CD4-positive, alpha-beta T cell treated with Interleukin-4 for 4 hours (primary cell): ENCODE measurements at regions not wholly inside any gene's neighbourhood (a gene's known extent, or its start where the extent isn't known, plus 50 kb on each side); places are given as distances from the start of the nearest gene placed in this dataset.

Source experiments
- DNase-seq: peaks from one replicate; pipeline ENCODE4 v3.0.0-alpha.2; 2020

DNA sequence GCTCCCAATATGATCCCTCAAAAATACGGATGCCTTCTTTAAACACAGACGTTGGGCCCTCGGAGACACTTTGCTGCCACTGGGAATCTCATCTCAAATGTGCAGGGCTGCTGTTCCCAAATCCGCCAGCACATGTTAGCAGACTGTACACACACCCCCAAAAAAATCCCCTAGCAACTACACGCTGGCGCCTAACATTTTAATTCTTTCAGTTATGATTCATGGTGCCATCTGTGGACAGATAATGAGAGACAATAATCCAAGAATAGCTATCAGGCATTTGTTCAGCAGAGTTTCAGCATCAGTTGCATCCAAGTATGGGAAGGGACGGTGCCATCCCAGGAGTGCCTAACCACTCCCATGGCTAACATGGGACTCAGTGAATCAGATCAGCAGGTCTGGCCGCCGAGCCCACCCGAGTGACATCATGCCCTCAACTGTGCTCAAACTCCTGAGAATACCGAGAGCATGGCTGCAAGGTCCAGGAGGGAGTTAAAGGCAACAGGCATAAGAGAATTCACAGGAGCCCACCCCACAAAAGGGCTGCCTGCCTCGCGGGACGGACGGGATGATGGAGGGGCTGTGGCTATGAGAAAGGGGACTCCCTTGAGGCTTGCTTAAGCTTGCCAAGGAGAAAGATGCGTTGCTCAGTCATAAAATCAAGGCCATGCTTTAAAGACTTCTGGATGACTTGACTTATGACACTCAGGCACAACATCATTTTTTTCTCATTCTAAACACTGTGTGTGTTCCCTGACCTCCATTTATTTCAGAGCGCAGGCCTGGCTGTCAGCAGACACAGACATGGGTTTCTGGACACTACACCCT is 337.0 kb downstream of the SHANK2 start:
- no peak for DNase-seq

DNA sequence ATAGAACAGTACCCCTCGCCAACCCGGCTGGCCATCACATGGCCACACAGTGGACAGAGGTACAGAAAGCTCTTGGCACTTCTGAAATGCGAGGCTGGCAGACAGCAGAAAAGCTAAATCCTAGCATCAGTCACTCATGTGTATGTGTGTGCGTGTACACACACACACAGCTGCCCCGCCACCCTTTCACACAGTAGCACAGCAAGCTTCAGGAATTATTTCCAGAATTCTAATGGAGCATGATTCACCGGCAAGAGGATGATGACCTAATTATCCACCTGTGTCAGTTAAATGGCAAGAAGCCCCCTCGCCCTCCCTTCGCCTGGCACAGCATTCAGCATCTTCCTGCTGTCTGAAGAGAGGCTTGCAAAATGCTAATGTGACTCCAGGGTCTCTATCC is 336.0 kb downstream of the SHANK2 start:
- no peak for DNase-seq

DNA sequence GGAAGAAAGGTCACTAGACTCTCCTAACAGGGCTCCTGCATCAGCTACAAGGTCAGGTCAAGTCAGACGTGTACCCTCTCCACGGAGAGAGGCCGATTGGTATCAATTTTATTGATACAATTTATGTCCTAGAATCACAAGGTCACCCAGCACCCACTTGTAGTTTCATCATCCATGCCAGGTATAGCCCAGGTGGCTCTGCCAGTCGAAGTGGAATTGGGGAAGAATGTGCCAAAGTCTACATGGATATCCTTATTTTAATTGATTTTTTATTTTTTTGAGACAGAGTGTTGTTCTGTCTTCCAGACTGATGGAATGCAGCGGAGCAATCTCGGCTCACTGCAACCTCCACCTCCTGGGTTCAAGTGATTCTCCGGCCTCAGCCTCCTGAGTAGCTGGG is 334.1 kb downstream of the SHANK2 start:
- DNase-seq = no peak

DNA sequence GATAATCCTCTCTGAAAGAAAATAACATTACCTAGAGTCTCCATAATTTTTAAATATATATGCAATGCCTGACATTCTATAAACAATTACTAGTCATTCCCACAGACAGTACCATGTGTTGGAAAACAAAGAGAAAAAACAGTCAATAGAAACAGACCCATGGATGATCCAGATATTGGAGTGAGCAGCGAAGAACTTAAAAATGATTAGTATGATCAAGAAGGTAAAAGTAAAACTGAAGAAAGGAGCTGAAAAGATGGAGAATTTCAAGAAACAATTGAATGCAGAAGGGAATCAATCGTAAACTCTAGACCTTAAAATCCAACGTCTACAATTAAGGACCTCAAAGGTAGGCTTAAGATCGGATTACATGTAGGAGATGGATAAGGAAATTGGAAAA is 330.6 kb downstream of the SHANK2 start:
- DNase-seq = no peak

DNA sequence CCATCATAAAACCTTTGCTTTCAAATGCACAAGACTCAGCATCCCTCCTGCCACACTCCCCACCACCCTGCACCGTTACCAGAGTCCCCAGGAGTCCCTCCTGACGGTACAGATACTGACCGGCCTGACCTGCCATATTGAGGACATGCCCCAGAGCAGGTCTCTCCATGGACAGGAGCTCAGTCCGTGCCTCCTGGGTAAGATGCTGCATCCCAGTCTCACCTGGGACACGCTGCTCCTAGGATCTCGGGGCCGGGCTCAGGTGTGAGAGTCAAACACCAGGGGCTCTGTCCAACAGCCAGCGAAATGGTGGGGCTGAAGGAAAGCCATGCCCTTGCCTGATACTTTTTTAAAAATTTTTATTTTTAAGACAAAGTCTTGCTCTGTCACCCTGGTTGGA is 328.3 kb downstream of the SHANK2 start:
- DNase-seq = no peak

DNA sequence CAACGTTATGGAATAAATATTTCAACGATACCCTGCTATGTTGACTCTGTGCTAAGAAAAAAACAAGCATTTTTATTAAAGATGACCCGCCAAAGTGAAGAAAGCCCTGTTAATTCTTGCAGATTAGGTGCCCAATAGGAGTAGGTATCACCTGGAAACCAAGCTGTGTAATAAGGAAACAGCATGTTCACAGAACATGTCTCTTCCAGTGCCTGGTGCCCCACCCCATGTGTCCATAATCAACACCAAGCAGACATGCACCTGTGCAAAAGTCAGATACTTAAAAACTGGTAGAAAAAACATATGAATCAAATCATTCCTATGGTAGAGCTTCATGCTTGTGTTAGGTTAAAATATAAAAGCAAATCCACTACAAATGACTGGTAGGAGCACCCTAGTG is 327.1 kb downstream of the SHANK2 start:
- DNase-seq = no peak

DNA sequence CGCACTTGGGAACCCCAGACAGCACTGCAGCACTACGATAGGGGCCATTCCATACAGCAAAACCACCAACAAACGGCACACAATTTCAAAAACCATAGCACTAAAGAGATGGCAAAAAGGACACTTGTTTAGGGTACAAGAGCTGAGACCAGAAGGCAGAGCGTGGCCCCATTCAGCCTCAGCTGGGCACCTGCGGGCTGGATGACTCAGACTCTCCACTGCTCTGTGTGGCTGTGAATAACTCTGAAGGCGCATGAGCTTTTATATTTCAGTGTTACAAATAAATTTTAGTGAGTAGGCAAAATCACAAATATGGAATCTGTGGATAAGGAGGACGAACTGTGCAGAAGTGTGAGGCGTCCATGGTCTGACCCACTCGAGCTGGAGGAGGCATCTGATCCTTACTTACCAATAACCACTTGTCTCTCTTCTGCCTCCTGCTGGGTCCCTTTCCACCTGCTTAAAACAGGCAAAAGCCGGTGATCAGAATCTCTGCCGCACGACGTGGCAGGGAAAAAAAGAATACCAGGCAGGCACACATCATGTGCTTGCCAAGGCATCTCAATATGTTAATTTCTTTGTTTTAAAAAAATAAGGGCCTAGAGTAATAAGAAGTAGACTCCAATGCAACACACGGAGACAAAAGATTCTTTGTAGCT is 325.7 kb downstream of the SHANK2 start:
- DNase-seq = no peak

DNA sequence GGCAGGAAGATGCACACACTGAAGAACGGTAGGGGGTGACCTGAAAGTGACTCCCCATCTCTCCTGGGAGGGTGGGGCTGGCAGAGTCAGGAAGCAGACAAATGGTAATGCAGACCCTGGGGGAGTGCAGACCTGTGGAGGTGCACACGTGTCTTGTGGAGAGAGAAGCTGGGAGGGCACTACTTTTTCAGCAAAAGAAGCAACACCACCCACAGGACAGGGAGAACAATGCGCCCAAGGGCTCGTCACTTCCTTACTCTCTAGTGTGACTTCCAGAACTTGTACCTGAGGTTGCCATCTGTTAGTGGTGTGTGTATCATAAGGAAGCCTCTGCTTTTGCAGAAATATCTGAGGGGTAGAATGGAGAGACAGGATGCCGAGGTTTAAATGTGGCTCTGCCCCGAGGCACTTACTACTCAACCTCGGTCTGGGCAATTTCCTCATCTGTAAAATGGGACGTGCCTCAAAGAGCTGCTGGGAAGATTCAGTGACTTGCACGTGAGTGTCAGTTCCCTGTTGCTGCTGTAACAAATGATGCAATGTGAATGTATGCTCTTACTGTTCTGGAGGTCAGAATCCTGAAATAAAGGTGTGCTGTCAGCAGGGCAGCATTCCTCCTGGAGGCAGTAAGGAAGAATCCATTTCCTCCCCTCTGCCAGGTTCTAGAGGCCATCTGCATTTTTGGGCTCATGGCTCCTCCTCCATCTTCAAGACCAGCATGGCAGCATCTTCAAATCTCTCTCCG is 323.4 kb downstream of the SHANK2 start:
- no peak for DNase-seq

DNA sequence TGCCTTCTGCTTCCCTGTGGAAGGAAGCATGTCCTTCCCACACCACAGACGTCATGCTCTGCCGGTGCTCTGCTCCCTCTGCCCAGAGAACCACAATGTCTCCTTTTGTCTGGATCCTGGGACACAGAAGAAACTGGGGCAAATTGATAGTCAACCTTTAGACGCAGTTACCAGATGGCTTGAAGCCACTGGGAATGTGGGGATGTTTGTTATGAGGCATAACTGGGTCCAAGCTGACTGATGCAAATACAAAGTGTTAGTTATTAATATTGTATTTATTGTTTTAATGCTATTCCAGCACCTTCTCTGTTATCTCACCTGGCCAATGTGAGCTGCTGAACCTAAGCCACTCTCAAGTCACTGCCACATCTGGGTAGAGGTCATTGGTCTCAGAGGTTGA is 322.2 kb downstream of the SHANK2 start:
- DNase-seq = no peak

DNA sequence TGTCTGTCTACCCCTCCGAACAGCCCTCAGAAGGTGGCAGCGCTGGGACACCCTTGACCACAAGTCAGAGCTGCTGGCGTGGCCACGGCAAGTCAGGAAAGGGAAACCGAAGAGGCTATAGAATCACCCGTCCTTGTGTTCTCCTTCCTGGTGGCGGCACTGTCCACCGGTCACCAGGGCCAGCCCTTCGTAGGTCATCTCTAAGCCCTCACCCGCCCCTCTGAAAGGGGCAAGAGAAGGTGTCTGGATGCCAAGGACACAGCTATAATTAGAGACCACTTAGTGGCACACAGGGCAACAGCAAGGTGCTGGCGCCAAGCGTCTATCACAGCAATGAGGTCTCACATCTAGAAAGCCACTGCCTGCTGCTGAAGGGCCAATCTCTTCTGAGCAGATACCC is 320.9 kb downstream of the SHANK2 start:
- DNase-seq = no peak

DNA sequence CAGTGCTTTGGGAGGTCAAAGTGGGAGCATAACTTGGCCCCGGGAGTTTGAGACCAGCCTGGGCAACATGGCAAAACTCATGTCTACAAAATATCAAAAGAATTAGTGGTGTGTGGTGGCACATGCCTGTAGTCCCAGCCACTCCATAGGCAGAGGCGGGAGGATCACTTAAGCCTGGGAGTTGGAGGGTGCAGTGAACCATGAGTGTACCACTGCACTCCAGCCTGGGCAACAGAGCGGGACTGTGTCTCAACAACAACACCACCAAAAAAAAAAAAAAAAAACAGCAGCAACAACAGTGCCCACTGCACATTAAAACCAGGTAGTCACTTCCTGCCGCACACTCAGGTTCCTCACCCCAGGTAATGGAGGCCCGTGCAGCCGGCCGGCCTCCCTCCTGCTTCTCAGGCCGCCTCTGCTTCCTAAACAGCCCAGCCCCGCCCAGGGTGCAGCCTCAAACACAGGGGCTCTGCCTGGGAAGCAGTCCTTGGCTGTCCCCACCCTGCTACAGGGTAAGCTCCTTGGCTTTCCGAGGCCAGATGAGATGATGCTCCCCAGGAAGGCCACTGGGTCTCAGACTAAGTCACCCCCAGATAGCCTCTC is 318.3 kb downstream of the SHANK2 start:
- DNase-seq = no peak

DNA sequence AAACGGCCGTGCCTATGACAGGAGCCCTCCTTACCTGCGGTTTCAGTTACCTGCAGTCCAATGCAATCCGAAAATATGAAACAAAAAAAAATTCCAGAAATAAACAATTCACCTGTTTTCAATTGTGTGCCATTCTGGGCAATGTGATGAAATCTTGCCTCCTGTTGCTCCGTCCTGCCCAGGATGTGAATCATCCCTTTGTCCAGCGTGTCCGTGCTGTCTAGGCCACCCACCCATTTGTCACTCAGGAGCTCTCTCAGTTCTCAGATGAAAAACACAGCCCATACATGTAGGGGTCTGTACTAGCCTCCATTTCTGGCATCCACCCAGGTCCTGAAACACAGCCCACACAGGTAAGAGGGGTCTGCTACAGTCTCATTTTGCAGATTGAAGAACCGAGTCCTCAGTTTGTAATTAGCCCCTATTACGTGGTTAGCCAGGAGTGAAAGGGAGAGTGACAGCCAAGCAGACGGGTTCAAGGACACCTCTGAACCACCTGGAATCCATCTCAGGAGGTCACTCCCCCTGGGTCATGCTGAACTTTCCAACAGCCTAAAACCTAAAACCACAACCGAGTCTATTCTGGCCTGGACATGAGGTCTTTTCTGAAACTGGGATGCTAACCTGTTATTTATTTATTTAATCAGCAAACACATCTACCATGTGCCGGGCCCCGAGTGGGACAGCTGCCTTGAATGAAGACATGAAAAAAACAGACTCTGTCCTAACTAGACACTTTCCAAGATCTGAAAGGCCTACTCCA is 317.2 kb downstream of the SHANK2 start:
- no peak for DNase-seq

DNA sequence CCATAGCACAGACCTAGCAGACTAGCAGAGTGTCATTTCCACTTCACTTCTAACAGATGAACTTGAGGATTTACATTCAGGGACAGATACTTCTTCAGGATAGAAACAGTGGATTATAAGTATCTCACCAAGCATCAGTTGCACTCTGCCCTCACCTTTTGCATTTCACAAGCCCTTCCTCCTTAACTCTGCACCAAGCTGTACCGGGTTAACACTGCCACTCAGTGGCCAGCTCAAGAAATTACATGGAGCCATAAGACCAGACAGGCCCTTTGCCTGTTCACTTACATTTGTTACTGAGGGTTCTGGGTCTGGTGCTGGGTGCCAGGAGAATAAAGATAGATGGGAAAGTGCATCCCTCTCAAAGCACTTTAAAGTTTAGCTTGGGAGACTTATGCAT is 309.8 kb downstream of the SHANK2 start:
- no peak for DNase-seq

DNA sequence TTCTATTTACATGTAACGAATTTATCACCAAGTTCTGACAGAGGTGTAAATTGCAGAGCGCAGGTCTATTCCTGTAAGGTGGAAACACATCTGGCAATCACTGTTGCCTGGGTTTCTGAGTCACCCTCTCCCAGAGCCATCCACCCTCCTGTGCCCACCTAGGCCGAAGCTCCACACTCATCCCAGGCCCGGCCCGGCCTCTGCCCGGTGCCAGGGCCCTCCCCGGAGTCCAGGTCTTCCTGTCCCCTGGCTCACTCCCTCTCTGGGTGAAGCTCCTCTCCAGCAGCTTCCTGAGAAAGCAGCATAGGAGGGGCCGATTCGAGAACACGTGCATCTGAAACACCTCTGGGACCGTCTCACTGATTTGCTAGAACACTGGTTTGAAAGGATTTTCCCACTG is 308.2 kb downstream of the SHANK2 start:
- no peak for DNase-seq

DNA sequence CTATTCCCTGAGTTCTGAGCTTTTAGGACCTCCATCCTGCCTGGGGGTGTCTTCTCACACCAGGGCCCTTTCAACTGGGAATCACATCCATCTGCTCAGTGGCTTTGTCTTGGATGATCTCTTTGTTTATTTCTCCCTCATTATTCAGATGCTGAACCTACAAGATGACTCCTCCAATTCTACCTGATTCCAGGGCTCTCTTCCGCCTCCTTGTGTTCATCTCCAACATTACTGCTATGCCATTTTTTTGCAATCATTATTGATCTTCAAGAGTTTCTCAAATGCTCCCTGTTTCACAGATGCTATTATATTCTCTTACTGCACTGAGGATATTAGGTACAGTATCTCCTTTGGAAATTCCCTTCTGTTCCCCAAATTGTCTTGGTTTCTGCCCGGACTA is 307.7 kb downstream of the SHANK2 start:
- no peak for DNase-seq

DNA sequence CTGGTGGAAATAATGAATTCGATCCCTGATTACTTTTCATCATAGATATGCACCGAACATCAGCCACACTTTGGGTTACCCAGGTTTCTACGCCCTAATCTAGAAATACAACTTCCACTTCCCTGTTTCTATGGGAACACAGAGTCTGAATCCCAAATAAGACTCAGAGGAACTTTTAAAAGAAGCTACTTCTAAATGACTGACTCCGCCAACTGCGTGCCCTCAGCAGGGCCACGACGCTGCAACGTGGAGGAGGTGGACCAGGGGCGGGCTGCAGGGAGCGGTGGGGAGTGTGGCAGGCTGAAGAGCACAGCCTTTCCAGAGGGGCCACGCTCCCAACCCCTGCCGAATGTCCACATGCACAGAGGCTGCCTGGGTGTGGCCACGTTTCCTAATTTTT is 304.0 kb downstream of the SHANK2 start:
- DNase-seq = no peak

DNA sequence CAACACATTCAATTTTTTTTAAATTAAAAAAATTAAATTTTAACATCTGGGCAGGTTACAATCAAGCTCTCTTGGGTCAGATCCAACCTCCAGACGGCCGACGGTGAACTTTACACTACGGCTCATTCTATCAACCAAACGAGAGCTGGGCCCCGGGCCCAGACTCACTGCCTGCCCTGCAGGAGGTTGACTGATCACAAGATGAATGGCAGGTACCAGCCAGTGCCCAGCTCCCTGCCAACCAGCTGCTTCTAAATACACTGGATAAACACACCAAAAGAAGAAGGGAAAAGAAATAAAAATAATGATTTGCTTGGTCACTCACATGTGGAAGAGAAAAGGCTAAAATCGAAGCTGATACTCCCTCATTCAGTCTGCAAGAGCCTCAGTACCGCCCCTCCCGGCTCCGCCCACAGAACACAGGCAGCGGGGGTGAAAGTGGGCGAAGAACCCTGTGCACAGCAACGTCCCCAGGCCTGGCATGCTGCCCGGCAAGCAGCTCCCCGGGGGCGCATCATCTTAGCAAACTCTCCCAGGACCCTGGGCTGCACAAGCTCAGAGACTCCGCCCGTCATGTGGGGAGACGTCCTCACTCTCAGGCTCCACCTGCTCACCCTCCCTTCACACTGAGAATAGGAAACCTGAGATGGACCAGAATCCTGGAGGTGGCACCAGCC is 303.4 kb downstream of the SHANK2 start:
- DNase-seq = no peak

DNA sequence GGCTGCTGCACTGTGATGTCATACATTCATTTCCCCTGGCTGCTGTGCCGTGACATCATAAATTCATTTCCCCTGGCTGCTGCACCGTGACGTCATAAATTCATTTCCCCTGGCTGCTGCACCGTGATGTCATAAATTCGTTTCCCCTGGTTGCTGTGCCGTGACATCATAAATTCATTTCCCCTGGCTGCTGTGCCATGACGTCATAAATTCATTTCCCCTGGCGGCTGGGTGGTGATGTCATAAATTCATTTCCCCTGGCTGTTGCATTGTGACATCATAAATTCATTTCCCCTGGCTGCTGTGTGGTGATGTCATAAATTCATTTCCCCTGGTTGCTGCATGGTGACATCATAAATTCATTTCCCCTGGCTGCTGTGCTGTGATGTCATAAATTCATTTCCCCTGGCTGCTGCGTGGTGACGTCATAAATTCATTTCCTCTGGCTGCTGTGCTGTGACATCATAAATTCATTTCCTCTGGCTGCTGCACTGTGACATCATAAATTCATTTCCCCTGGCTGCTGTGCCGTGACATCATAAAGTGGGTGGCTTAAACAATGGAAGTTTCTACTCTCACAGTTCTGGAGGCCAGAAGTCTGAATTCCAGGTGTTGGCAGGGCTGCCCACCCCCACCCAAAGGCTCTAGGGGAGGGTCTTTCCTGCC is 301.1 kb downstream of the SHANK2 start:
- no peak for DNase-seq

DNA sequence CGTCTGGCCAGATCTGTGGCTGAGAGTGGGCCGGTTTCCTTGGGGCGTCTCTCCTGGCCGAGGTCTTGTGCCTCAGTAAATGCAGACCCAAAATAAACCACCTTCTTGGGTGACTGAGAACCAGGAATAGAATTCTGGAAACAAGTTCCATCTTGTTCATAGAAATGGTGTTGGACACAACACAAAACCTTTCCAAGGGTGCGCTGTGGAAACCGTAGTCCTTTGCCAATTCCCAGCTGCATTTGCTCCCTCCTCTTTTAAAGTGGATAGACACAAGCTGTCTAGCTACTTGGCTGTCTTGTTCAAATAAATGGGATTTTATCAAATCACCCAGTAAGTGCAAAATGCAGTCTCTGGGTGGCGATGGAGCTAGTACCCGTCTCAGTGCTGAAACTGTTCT is 300.2 kb downstream of the SHANK2 start:
- no peak for DNase-seq

DNA sequence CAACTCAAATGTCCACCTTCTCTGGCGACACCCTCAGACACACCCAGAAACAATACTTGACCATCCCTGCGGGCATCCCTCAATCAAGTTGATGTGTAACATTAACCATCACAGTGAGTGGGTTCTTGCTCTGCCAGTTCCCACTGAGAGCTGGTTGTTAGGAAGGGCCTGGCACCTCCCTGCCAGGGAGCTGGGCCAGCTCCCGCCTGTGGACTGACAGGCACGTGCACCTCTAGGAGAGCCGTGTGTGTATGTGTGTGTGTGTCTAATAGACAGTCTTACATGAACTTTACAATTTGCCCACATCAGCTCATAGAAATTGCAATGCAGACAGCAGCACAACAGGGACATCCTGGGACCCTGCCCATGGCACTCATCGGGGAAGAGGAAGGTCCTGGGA is 298.7 kb downstream of the SHANK2 start:
- no peak for DNase-seq

DNA sequence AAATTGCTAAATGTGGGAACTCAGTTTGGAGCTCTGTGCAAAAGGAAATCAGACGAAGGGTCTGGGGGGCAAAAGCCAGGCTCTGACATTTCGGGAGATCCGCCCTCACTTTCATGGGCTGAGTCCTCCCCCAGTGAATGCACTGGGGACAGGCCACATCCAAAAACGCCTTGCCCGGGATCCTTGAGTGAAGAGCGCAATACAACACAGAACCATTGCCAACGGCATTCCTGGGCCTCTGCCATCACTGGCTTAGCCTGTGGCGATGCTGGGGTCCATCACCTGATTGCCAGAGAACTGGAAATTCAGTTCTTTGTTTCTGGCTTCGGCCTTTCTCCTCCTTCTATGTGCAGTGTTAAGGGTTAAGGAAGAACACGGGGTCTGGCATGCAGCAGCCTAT is 297.9 kb downstream of the SHANK2 start:
- DNase-seq = no peak
